Daoy (cell line): ENCODE measurements at regions not wholly inside any gene's neighbourhood (a gene's known extent, or its start where the extent isn't known, plus 50 kb on each side); places are given as distances from the start of the nearest gene placed in this dataset.

Source experiments
- DNase-seq: peaks from one replicate; pipeline ENCODE4 v3.0.0-alpha.2; 2015; ENCODE audit warnings: low read depth

GRCh38 chr10:7027913-7028808 lies 382.7 kb downstream of the SFMBT2 start:
- DNase-seq, result peak; percentile 49

GRCh38 chr10:7027237-7027912 lies 383.5 kb downstream of the SFMBT2 start:
- no peak for DNase-seq

GRCh38 chr10:7026818-7027217 lies 384.0 kb downstream of the SFMBT2 start:
- no peak for DNase-seq

- DNase-seq, result no peak
Observed at GRCh38 chr10:7025296-7025695, 385.5 kb downstream of the SFMBT2 start.

DNA sequence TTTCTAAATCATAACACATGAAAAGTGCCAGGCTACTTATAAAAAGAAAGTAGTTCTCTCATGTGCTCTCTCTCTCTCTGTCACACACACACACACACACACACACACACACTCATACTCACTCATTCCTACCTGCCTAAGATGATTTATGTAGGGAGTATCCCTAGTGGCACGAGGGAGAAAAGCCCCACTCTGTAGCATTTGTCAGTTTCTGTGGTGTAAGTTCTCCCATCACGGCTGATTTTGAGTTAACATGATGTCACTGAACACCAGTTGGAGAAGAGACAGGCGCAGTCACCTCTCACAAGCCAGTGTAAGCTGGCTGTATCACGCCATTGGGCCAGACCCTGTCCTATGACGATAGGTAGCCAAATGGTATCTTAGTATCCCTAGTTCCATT lies 395.4 kb downstream of the SFMBT2 start:
- no peak for DNase-seq

DNA sequence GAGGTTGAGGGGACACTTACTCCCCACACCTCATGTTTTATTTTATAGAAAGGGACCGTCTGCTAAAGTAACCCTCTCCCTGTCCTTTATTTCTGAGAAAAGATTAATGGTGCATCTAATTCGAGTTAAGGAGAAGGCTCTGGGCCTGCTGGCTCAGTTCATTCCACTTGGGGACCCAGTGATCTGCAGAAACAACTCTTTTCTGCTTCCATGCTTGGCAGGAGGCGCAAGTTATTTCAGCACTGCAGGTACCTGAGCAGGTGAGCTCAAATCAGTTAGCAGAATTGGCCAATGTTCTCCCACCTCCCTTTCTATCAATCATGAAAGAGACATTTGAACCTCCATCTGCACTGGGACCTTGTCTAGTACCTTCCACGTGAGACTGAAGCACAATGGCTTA lies 396.1 kb downstream of the SFMBT2 start:
- no peak for DNase-seq

GRCh38 chr10:7011994-7012393 lies 398.8 kb downstream of the SFMBT2 start:
- no peak for DNase-seq

- no peak for DNase-seq
Observed at GRCh38 chr10:7008645-7009044, 402.2 kb downstream of the SFMBT2 start.

DNA sequence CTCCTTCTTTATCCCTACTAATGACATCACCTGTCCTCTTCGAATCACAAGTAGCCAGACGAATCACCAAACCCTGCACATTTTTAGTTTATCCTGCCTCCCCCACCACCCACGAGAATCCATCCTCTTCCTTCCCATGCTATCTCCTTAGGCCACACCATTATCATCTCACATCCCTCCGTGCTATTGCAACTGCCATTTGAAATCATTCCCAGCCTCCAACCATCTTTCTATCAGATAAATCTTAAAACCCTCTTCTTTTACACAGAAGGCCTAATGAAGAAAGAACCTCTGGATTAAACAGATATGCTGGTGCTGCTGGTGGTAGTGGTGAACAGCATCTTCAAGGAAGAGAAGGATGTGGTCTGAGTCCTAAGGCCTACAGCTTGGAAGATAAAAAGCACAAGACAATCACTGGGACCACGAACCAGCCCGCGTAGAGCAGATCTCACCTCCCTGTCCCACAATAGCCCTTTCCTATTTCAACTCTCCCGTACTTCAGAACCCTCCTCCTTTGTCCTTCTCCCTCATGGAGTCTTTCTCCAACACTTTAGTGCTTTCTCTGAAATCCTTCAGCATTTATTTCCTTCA lies 403.1 kb downstream of the SFMBT2 start:
- DNase-seq, result no peak

DNA sequence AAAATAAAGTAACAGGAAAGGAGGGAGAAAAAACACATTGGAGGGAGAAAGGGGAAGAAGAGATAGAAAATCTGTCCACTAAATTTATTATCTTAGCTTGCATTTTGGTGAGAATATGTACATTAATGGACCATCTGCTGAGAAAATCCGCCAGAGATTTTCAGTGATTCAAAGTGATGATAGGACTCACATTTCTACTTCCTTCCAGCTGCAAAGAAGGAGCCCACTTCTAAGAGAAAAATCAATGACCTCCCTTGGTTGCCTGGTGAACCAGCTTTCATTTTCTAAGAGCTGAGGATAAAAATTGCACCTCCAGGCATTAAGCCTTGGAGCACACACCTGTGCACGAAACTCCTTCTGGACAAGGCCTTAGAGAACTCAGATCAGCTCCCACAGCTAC lies 404.3 kb downstream of the SFMBT2 start:
- no peak for DNase-seq

GRCh38 chr10:7003831-7004395 lies 406.9 kb downstream of the SFMBT2 start:
- no peak for DNase-seq

- no peak for DNase-seq
Observed at GRCh38 chr10:7000061-7000460, 410.8 kb downstream of the SFMBT2 start.

DNA sequence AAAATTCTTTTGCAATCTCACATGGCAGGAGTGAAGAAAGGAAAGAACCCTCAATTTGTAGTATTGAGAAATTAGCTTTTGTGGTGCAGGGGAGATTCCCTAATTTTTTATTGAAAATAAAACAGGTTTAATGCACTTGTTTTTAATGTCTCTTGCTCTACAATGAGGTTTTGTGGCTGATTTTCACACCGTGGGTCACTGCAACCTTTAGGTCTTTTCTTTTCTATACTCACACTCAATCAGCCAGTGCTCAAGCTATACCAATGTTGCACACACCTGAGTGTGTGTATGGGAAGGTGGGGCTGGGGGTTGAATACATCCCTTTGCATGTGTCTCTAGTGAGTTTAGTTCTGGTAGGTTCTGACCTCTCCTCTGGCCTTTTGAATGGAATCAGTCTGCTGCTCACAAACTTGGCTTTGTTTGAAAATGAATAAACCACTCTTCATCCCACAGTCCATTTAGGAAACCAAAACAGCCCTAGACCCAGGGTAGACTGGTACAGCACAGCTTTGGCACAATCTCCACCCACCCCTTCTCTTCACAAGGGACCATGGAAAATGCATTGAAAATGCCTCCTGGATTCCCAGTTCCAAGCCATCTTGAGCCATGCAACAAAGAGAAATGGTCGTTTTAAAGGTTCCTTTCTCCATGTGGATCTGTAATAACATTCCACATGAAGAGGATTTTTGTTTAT lies 411.5 kb downstream of the SFMBT2 start:
- DNase-seq, result no peak

- no peak for DNase-seq
Observed at GRCh38 chr10:6997509-6997908, 413.3 kb downstream of the SFMBT2 start.

DNA sequence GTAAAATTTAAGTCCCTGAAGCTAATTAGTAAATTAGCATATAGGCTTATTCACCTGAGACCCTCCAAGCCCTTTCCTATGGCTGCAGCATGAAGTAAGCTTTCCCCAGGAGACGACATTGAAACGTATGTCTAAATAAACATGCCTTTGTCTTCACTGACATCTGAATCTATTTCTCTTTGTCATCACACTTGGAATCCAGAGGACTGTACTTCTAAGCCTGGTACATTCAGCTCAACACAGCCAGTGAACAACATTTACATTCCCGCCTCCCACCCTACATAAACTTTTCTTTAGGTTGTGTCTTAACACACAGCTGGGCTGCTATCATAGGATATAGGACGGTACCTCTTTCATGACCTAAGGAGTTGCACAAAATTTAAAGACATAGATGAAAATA lies 414.4 kb downstream of the SFMBT2 start:
- DNase-seq, result no peak

DNA sequence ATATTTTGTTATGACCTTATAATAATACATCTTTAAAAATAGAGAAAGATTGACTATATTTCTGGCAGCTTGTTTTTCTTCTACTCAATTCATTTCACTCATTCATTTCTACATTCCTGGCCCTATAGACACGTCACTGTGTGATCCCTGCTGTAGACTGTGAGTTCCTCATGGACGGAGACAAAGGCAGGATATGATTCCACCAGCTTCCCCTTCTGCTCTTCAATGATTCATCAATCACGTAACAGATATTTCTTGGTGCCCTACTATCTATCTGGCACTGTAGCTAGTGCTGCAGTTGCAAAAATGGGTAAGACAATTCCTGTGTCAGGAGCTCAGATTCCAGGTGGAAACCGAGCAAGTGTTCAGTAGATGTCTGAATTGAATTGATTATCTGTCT lies 415.0 kb downstream of the SFMBT2 start:
- DNase-seq, result peak; percentile 6

- DNase-seq, result no peak
Observed at GRCh38 chr10:6995341-6995740, 415.3 kb upstream of the PRKCQ start.

DNA sequence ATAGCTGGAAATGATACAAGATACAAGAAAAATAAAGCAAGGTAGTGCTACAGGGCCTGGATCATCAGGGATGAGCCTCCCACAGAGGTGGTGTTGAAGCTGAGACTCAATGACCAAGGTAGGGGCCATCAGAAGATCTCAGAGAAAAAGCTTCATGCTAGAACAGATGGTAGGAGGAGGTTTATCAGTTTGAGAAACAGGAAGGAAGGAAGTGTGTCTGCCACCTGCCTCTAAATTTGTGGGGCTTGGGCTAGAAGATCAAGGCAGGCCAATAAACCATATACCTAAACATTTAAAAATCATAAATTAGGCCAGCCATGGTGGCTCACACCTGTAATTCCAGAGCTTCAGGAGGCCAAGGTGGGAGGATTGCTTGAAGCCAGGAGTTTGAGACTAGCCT lies 410.8 kb upstream of the PRKCQ start:
- no peak for DNase-seq

- peak; percentile 4 for DNase-seq
Observed at GRCh38 chr10:6988654-6989053, 408.6 kb upstream of the PRKCQ start.

DNA sequence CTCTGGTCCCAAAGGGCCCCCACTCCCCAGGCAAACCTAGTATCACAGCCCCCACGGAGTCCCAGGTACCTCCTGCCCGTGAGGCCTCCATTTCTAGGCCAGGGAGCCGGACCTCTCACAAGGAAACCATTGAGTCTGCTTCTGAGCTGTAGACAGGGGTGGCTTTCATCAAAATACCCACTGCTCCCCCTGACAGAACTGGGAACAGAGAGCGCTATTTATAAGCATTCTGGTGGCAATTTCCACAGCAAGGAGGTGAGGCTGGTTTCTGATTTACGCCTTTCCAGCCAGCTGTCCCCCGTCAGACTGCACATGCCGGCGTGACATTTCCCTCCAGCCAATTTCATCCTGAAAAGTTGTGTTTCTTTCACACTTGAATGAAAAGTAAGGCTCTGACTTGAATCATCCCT lies 407.5 kb upstream of the PRKCQ start:
- DNase-seq, result no peak

DNA sequence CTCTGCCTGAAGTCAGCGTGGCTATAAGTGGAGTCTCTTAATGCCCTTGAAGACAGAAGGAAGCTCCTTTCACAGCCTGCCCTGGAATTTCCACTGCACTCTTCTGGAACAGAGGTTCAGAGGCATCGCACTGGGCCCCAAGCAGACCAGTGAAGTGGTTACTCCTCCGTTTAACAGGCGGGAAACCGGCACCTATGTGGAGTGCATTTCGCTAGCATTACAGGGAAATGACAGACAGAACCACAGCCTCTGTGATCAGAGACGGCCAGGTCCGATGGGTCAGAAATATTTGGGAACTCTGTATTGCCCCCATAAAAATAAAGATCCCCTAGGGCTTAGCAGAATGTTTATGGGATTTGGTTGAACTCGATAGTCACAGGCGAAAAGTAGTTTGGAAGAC lies 406.9 kb upstream of the PRKCQ start:
- DNase-seq, result no peak

DNA sequence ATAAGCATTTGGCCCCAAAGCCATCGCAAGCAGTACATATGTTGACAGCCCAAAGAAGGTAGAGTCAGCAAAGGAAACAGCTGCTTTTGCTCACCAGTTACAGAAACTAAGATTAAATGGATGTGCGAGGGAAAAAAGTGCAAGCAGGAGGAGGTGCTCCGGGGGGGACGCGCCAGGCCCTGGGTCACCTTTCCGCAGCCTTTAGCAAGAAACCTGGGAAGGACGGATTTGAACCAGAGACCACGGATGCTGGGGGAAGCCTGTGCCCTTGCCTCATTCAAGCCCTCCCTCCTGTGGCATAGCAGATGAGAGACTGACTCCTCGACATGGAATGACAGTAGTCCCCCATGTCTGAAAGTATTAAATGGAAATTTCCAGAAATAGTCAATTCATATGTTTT lies 405.6 kb upstream of the PRKCQ start:
- DNase-seq, result no peak
